OCI-LY3 (cell line): ENCODE measurements at regions not wholly inside any gene's neighbourhood (a gene's known extent, or its start where the extent isn't known, plus 50 kb on each side); places are given as distances from the start of the nearest gene placed in this dataset.

Experiments used
- EZH2phosphoT487 ChIP-seq: fragments of 200-600 bp; shearing (Covaris generic); IDR thresholded peaks from 2 replicates; pipeline ENCODE4 v1.6.1; 2018; ENCODE audit warnings: antibody characterized with exemption, mixed run types, low read depth
- TF ChIP-seq, protein P1 (sequence below): fragments of 200-600, 300-600 bp; sonication (generic); IDR thresholded peaks from 2 replicates; pipeline ENCODE4 v1.5.1; 2014; ENCODE audit warnings: antibody characterized with exemption, low read length, low read depth

DNA sequence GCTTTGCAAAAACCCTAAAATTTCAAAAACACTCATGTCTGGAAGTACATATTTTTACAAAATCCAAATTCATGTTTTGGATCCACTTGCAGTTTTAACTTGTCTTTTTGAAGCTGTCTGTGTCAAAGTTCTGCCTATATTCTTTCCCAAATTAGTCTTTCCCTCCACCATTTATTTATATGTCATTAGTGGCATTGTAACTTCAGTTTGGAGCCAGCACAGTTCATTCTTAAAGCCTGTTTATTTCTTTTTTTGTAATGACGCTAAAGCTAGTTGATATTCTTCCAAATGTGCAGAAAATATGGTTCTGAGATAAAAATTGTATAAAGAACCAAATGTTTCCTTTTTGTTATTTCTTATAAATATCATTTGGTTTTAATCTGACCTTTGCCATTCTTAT lies 2039.3 kb downstream of the OLFM4 start:
- TF ChIP-seq, protein P1, sequence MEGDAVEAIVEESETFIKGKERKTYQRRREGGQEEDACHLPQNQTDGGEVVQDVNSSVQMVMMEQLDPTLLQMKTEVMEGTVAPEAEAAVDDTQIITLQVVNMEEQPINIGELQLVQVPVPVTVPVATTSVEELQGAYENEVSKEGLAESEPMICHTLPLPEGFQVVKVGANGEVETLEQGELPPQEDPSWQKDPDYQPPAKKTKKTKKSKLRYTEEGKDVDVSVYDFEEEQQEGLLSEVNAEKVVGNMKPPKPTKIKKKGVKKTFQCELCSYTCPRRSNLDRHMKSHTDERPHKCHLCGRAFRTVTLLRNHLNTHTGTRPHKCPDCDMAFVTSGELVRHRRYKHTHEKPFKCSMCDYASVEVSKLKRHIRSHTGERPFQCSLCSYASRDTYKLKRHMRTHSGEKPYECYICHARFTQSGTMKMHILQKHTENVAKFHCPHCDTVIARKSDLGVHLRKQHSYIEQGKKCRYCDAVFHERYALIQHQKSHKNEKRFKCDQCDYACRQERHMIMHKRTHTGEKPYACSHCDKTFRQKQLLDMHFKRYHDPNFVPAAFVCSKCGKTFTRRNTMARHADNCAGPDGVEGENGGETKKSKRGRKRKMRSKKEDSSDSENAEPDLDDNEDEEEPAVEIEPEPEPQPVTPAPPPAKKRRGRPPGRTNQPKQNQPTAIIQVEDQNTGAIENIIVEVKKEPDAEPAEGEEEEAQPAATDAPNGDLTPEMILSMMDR = no peak
- TF ChIP-seq EZH2phosphoT487 = no peak
